Lung microvascular endothelial cell (primary cell): ENCODE measurements at regions not wholly inside any gene's neighbourhood (a gene's known extent, or its start where the extent isn't known, plus 50 kb on each side); places are given as distances from the start of the nearest gene placed in this dataset.
A peak's percentile ranks its signal among the peaks of the same experiment; 100 is the strongest.

Source experiments
- DNase-seq, 2 donors: peaks; one replicate each; pipeline versions ENCODE4 v3.0.0 to v3.0.0-alpha.2; 2010; ENCODE audit warnings: low read depth in 2 of 2

- DNase-seq = no peak
These were observed 182.8 kb downstream of the PIK3C3 start for GRCh38 chr18:42137693-42138375.

GRCh38 chr18:42141439-42141838, 186.4 kb downstream of the PIK3C3 start:
- peak in 1 of 2 donors; percentile 2 for DNase-seq

GRCh38 chr18:42155024-42155423, 200.0 kb downstream of the PIK3C3 start:
- no peak for DNase-seq

GRCh38 chr18:42156281-42156680, 201.2 kb downstream of the PIK3C3 start:
- no peak for DNase-seq

- no peak for DNase-seq
These were observed 202.4 kb downstream of the PIK3C3 start for GRCh38 chr18:42157420-42157819.

GRCh38 chr18:42157878-42158277, 202.8 kb downstream of the PIK3C3 start:
- no peak for DNase-seq

GRCh38 chr18:42159146-42159545, 204.1 kb downstream of the PIK3C3 start:
- no peak for DNase-seq

GRCh38 chr18:42163321-42163720, 208.3 kb downstream of the PIK3C3 start:
- no peak for DNase-seq

- no peak for DNase-seq
These were observed 209.5 kb downstream of the PIK3C3 start for GRCh38 chr18:42164556-42164955.

- no peak for DNase-seq
These were observed 211.0 kb downstream of the PIK3C3 start for GRCh38 chr18:42165922-42166513.

GRCh38 chr18:42168487-42168886, 213.5 kb downstream of the PIK3C3 start:
- no peak for DNase-seq

- DNase-seq = no peak
These were observed 213.9 kb downstream of the PIK3C3 start for GRCh38 chr18:42168907-42169306.

GRCh38 chr18:42174909-42175308, 219.9 kb downstream of the PIK3C3 start:
- peak in 1 of 2 donors; percentile 0 for DNase-seq

- DNase-seq = no peak
These were observed 221.6 kb downstream of the PIK3C3 start for GRCh38 chr18:42176599-42176998.

- DNase-seq = no peak
These were observed 222.4 kb downstream of the PIK3C3 start for GRCh38 chr18:42177390-42177789.

GRCh38 chr18:42178376-42179080, 223.5 kb downstream of the PIK3C3 start:
- DNase-seq = no peak

GRCh38 chr18:42179542-42180121, 224.6 kb downstream of the PIK3C3 start:
- DNase-seq = no peak

GRCh38 chr18:42181474-42181873, 226.4 kb downstream of the PIK3C3 start:
- DNase-seq = no peak

- DNase-seq = no peak
These were observed 228.0 kb downstream of the PIK3C3 start for GRCh38 chr18:42182728-42183700.

GRCh38 chr18:42183746-42184145, 228.7 kb downstream of the PIK3C3 start:
- peak in 1 of 2 donors; percentile 5 for DNase-seq
